Pancreas (tissue), 10 donors: ENCODE measurements at regions not wholly inside any gene's neighbourhood (a gene's known extent, or its start where the extent isn't known, plus 50 kb on each side); places are given as distances from the start of the nearest gene placed in this dataset.

Experiments used
- ATAC-seq, 4 donors: fragments of 200-7000 bp; cut with Tn5 transposase; one replicate each; pipeline versions ENCODE4 v1.8.0 to v1.9.1; 2020; ENCODE audit warnings: mild to moderate bottlenecking in 4 of 4, moderate library complexity in 4 of 4
- DNase-seq, 6 donors: peaks; one replicate each; pipeline ENCODE4 v3.0.0-alpha.2; 2020
- FAIRE-seq: peaks from 2 replicates; lab custom pipeline; 2012; peaks lifted over from hg19 to GRCh38; lab: Jason Lieb, UNC
- H3K27ac ChIP-seq, 4 donors: fragments of 200-600 bp; sonication (generic); 1 replicate in 3 of 4; 2 replicates in 1 of 4; pipeline versions ENCODE4 v1.5.0 to v1.8.0; 2020
- H3K27me3 ChIP-seq, 4 donors: fragments of 200-600 bp; one replicate each; pipeline ENCODE4 v1.8.0; 2021
- H3K36me3 ChIP-seq, 3 donors: fragments of 200-600 bp; sonication (generic) in 1 of 3; one replicate each; pipeline versions ENCODE4 v1.5.0 to v1.8.0; 2020 to 2021
- H3K4me1 ChIP-seq, 3 donors: fragments of 200-600 bp; one replicate each; pipeline ENCODE4 v1.8.0; 2021
- H3K4me3 ChIP-seq, 4 donors: fragments of 200-600 bp; sonication (generic) in 2 of 4; one replicate each; pipeline versions ENCODE4 v1.5.0 to v1.8.0; 2020 to 2021
- H3K9me3 ChIP-seq, 4 donors: fragments of 200-600 bp; one replicate each; pipeline ENCODE4 v1.8.0; 2021
- WGBS, 2 donors: extraction: QIAGEN DNeasy Blood & Tissue Kit; methylation state at CpG; one replicate each; pipeline ENCODE4 v1.1.7; 2013; 5-methylcytosine and 5-hydroxymethylcytosine counted together
- intact Hi-C, 3 donors: fragments of 100-400 bp; cut with DNase I; formaldehyde crosslinking; loops; one replicate each; pipeline versions ENCODE4 v1.11.1 to v1.14.2; 2022
- TF ChIP-seq, protein P1 (sequence below), 4 donors: fragments of 200-600 bp; sonication (generic) in 3 of 4; IDR thresholded peaks; one replicate each; pipeline versions ENCODE4 v1.5.0 to v1.8.0; 2021; ENCODE audit warnings: antibody characterized with exemption in 4 of 4
- donor health status: healthy with polysubstance abuse.
- donor health status: DM: no; HTN: no; CAD: no; lungs with moderate emphysema.
- donor health status: DM: no; HTN: no; CAD: no.
- donor health status: control.
- donor health status: control.
- donor health status: Bipolar disorder and iron deficiency.
- donor health status: DM: yes; HTN: yes; CAD: no.
- donor health status: DM: no; HTN: no; CAD: no.
- donor health status: DM: no; HTN: no; CAD: no.
- donor health status: DM: yes; HTN: yes; CAD: no.

DNA sequence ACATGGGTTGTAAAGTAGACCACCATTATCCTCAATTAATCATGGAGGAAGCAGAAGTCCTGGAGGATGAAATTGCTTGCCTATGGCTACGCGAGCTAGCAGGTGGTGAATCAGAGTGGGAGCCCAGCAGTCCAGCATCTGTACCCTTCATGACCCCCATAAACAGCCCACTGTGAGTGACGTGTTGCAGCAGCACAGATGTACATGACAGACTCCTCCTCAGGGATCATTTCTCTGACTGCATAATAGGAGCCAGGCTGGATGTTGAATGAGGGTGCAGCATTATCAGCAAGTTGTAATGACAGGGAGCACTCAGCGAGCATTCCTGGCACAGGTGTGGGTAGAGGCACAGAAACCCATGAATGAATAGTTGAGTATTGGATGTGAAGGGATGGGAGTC lies 339.3 kb downstream of the MYCN start:
- ATAC-seq, result no peak
- WGBS, 2 donors, result 84% methylated on average over 4 of the region's 4 CpGs
- intact Hi-C loops, result loop anchor here in 1 of 3 donors (5.0 to 10.0 kb wide), 2 partner anchors 225 to 337 kb away; partner anchors contain the start of gene MYCN

DNA sequence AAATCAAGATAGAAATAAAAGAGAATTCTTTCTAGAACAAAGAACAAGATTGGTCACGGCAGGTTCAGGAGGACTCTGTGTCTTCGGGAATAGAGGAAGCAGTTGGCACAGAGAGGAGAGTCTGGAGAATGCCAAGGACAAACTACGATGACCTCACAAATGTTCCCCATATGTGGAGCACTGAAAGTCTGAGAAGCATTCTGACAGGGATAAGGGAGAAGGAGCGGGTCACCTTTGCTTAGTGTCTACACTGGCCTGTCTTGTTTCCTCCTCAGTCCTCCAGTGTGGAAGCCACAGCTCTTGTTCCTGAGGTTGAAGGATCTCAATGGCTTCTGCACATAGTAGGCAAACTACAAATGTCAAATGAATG lies 338.8 kb downstream of the MYCN start:
- ATAC-seq (peak in 1 of 4 donors; percentile 19), DNase-seq (no peak), FAIRE-seq (no peak)
- intact Hi-C loops, result no loop called here
- WGBS, 2 donors, result 44 to 58% methylated on average over 4 of the region's 4 CpGs
- H3K36me3 ChIP-seq, result no peaks in the 10 kb centered on the region
- H3K27ac ChIP-seq, result no peak overlapping the region
- no peaks in the 10 kb centered on the region for H3K9me3 ChIP-seq
- H3K4me3 ChIP-seq, result no peak overlapping the region
- no peaks in the 10 kb centered on the region for H3K4me1 ChIP-seq
- TF ChIP-seq, protein P1, sequence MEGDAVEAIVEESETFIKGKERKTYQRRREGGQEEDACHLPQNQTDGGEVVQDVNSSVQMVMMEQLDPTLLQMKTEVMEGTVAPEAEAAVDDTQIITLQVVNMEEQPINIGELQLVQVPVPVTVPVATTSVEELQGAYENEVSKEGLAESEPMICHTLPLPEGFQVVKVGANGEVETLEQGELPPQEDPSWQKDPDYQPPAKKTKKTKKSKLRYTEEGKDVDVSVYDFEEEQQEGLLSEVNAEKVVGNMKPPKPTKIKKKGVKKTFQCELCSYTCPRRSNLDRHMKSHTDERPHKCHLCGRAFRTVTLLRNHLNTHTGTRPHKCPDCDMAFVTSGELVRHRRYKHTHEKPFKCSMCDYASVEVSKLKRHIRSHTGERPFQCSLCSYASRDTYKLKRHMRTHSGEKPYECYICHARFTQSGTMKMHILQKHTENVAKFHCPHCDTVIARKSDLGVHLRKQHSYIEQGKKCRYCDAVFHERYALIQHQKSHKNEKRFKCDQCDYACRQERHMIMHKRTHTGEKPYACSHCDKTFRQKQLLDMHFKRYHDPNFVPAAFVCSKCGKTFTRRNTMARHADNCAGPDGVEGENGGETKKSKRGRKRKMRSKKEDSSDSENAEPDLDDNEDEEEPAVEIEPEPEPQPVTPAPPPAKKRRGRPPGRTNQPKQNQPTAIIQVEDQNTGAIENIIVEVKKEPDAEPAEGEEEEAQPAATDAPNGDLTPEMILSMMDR (IDR thresholded peaks at IDR 0.05), result no peak
- H3K27me3 ChIP-seq, result no peaks in the 10 kb centered on the region

More for the DNA sequence above, 339.3 kb downstream of the MYCN start:
- Histone ChIP-seq H3K27ac (no peak overlapping the region), H3K4me1 (no peaks in the 10 kb centered on the region), H3K27me3 (no peaks in the 10 kb centered on the region), H3K9me3 (no peaks in the 10 kb centered on the region), H3K36me3 (no peaks in the 10 kb centered on the region), H3K4me3 (no peak overlapping the region)
- FAIRE-seq (no peak), DNase-seq (no peak)
- TF ChIP-seq, protein P1 (IDR thresholded peaks at IDR 0.05), result no peak

DNA sequence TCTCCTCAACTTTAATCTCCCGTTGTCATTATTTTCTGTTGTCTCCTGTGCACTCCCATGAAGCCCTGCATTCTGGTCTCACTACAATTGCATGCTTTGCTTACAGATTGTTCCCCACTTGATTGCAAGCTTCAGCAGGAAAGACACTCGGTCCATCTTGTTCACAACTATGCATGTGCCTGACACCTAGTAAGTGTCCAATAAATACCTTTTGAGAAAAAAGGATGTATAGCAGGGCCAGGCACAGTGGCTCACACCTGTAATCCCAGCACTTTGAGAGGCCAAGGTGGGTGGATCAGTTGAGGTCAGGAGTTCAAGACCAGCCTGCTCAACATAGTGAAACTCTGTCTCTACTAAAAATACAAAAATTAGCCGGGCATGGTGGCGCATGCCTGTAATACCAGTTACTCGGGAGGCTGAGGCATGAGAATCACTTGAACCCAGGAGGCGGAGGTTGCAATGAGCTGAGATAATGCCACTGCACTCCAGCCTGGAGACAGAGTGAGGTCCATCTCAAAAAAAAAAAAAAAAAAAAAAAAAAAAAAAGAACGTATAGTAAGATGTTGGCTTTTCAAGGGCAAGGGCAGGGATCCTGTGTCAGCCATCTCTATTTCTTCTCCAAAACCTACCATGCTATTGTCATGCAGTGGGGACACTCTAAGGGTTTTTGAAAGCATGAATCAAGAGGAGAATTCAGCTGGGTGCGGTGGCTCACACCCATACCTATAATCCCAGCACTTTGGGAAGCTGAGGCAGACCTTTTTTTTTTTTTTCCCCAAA lies 338.3 kb downstream of the MYCN start:
- WGBS, 2 donors, result 84 to 86% methylated on average over 8 of the region's 8 CpGs

DNA sequence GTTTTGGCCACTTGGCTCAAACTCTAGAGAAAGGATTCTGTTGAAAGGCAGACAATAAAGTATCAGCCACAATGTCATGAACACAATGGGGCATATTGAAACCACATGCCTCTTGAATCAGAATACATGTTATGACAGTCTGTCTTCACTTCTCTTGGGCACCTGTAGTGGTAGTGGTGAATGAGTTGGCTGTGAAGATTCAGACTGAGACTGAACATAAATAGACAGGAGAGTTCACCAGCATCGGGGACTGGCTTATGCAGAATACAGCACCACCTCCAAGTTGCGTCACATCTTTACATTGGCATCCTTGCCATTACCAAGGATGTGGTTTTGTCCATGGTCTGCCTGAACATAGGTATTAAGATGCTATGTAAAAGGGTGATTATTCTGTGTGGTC lies 336.8 kb downstream of the MYCN start:
- FAIRE-seq, result no peak
- no peaks in the 10 kb centered on the region for H3K36me3 ChIP-seq
- TF ChIP-seq, protein P1 (IDR thresholded peaks at IDR 0.05), result no peak
- ATAC-seq, result no peak
- intact Hi-C loops, result no loop called here
- H3K9me3 ChIP-seq, result no peaks in the 10 kb centered on the region
- 91 to 97% methylated on average over 2 of the region's 2 CpGs for WGBS, 2 donors
- H3K4me3 ChIP-seq, result no peak overlapping the region
- no peak overlapping the region for H3K27ac ChIP-seq
- no peaks in the 10 kb centered on the region for H3K4me1 ChIP-seq
- H3K27me3 ChIP-seq, result no peaks in the 10 kb centered on the region
- DNase-seq, result no peak

More for the DNA sequence above, 338.3 kb downstream of the MYCN start:
- Histone ChIP-seq H3K4me1 (no peaks in the 10 kb centered on the region), H3K27me3 (no peaks in the 10 kb centered on the region), H3K27ac (no peak overlapping the region), H3K4me3 (no peak overlapping the region), H3K36me3 (no peaks in the 10 kb centered on the region), H3K9me3 (no peaks in the 10 kb centered on the region)
- TF ChIP-seq, protein P1 (IDR thresholded peaks at IDR 0.05), result no peak
- ATAC-seq (no peak), FAIRE-seq (no peak), DNase-seq (no peak)
- intact Hi-C loops, result no loop called here

DNA sequence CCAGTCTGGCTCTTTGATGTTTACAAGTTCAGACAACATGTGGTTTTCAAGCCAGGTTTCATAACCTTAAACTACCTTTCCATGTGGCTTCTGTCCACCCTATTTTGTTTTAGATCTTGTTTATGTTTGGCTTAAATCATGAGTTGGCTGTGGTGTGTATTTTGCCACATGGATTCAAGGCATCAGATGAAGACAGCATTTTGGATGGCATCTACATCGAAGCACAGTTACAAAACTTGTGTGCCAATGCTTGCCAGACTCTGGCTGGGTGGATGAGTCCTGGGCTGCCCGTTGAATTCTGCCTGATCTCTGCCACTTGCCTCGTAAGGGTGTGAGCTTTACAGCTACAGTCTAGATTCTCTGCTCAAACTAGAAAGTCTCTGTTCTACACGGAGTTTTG lies 335.3 kb downstream of the MYCN start:
- intact Hi-C loops, result no loop called here
- H3K4me1 ChIP-seq, result no peaks in the 10 kb centered on the region
- no peaks in the 10 kb centered on the region for H3K9me3 ChIP-seq
- WGBS, 2 donors, result 77 to 85% methylated on average over 4 of the region's 4 CpGs
- no peak overlapping the region for H3K27ac ChIP-seq
- ATAC-seq (no peak), DNase-seq (no peak), FAIRE-seq (no peak)
- no peak overlapping the region for H3K4me3 ChIP-seq
- no peaks in the 10 kb centered on the region for H3K27me3 ChIP-seq
- TF ChIP-seq, protein P1 (IDR thresholded peaks at IDR 0.05), result no peak
- no peaks in the 10 kb centered on the region for H3K36me3 ChIP-seq
